ENCODE measurements at regions not wholly inside any gene's neighbourhood (a gene's known extent, or its start where the extent isn't known, plus 50 kb on each side); places are given as distances from the start of the nearest gene placed in this dataset.

DNA sequence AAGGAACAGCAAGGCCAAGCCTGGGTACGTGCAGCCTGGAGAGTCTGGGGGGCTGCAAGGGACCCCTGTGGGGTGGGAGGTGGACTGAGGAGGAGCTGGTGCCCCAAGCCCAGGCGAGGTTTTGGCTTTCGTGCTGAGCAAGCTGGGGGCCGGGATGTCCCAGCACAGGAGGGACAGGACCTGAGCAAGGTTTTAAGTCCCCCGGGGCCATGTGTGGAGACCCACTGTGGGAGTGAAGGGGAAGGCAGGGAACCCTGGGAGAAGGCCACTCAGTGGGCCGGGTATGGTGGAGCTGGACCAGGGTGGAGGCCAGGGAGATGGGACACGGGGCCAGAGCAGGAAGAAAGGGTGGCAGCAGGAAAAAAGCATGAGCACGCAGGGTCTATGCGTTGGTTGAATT, 419.2 kb upstream of the SULF2 start:
- TF ChIP-seq, protein P1, sequence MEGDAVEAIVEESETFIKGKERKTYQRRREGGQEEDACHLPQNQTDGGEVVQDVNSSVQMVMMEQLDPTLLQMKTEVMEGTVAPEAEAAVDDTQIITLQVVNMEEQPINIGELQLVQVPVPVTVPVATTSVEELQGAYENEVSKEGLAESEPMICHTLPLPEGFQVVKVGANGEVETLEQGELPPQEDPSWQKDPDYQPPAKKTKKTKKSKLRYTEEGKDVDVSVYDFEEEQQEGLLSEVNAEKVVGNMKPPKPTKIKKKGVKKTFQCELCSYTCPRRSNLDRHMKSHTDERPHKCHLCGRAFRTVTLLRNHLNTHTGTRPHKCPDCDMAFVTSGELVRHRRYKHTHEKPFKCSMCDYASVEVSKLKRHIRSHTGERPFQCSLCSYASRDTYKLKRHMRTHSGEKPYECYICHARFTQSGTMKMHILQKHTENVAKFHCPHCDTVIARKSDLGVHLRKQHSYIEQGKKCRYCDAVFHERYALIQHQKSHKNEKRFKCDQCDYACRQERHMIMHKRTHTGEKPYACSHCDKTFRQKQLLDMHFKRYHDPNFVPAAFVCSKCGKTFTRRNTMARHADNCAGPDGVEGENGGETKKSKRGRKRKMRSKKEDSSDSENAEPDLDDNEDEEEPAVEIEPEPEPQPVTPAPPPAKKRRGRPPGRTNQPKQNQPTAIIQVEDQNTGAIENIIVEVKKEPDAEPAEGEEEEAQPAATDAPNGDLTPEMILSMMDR (conservative IDR thresholded peaks at IDR 0.05 in 1 of 2, IDR thresholded peaks at IDR 0.05 in 1 of 2; ENCODE audit: extremely low read depth in 1 of 2, insufficient read depth in 1 of 2, low read depth in 1 of 2, low read length in 2 of 2) = no peak
- no peak for TF ChIP-seq EZH2 (IDR thresholded peaks at IDR 0.05; ENCODE audit: borderline replicate concordance, low read length)

Data from mammary epithelial cell (primary cell).